ENCODE measurements at regions not wholly inside any gene's neighbourhood (a gene's known extent, or its start where the extent isn't known, plus 50 kb on each side); places are given as distances from the start of the nearest gene placed in this dataset.

DNA sequence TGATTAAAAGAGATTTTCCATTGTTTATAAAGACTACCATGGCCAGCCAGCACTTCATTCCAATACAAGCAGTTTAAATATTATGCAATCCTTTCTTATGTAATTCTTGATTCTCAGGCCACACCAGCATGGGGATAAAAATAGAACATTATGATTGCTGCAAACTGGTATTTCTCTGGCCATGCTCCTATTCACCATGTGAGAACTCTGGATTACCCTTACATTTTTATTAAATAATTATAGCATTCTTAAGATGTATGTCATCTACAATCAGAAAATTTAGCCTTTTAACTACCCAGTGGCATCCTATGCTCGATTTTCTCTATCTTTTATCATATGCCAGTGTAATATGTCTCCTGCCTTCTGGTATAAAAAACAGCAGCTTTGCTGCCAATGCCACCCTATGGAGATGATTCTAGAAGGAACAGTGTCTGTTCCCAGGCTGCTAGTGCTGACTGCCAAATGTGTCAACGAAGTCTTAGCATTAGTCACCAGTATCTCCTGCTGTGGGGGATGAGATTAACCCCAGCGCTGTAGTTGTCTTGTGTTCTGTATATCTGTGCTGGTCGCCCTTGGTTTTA, 501.4 kb downstream of the BCKDHB start:
- TF ChIP-seq, protein P1, sequence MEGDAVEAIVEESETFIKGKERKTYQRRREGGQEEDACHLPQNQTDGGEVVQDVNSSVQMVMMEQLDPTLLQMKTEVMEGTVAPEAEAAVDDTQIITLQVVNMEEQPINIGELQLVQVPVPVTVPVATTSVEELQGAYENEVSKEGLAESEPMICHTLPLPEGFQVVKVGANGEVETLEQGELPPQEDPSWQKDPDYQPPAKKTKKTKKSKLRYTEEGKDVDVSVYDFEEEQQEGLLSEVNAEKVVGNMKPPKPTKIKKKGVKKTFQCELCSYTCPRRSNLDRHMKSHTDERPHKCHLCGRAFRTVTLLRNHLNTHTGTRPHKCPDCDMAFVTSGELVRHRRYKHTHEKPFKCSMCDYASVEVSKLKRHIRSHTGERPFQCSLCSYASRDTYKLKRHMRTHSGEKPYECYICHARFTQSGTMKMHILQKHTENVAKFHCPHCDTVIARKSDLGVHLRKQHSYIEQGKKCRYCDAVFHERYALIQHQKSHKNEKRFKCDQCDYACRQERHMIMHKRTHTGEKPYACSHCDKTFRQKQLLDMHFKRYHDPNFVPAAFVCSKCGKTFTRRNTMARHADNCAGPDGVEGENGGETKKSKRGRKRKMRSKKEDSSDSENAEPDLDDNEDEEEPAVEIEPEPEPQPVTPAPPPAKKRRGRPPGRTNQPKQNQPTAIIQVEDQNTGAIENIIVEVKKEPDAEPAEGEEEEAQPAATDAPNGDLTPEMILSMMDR (IDR thresholded peaks at IDR 0.05): no peak
- TF ChIP-seq POLR2A (IDR thresholded peaks at IDR 0.05; ENCODE audit: low read depth): no peak
- TF ChIP-seq POLR2AphosphoS5 (IDR thresholded peaks at IDR 0.05): peak in 1 of 2 donors; percentile 60

All from esophagus muscularis mucosa (tissue), 3 donors.